NCI-H510A treated with DMSO at 0.1 percent for 48 hours (cell line): ENCODE measurements at regions not wholly inside any gene's neighbourhood (a gene's known extent, or its start where the extent isn't known, plus 50 kb on each side); places are given as distances from the start of the nearest gene placed in this dataset.
A peak's percentile ranks its signal among the peaks of the same experiment; 100 is the strongest.
"Not testable (repeated sequence)": the region's sequence is repeated elsewhere in the genome, so short reads cannot be mapped to it uniquely, and the experiment has no call there.

Experiments used
- DNase-seq: peaks from one replicate; lab custom pipeline; 2025; lab: John Stamatoyannopoulos, UW

DNA sequence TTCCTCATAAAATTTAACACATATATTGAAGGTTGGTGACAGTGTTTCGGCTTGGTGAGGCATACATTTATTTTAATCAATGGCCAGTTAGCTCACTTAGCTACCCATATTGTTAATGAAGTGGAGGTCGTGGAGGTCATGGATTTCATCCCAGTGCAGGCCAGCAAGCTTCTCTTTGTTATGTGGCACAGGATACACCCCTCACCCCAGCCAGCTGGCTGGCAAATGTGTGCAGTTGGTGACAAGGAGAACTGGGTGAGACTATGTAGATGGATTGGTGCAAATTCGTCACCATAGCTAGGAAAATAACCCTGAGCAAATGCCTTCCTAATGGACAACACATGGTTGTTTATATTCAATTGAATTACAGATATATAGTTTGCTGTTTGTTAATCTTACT is 50.5 kb upstream of the FOXP2 start:
- no peak for DNase-seq

GRCh38 chr7:114363292-114363691 is 51.3 kb upstream of the FOXP2 start:
- DNase-seq = no peak

DNA sequence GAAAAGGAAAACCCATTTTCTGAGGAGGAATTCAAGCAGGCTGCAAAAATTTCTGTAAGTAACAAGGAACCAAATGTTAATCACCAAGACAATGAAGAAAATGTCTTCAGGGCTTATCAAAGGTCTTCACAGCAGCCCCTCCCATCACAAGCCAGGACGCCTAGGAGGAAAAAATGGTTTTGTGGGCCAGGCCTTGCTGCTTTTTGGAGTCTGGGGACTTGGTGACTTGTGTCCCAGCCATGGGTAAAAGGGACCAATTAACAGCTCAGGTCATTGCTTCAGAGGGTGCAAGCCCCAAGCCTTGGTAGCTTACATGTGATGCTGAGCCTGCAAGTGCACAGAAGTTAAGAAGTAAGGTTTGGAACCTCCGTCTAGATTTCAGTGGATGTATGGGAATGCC is 55.7 kb upstream of the FOXP2 start:
- DNase-seq = no peak

DNA sequence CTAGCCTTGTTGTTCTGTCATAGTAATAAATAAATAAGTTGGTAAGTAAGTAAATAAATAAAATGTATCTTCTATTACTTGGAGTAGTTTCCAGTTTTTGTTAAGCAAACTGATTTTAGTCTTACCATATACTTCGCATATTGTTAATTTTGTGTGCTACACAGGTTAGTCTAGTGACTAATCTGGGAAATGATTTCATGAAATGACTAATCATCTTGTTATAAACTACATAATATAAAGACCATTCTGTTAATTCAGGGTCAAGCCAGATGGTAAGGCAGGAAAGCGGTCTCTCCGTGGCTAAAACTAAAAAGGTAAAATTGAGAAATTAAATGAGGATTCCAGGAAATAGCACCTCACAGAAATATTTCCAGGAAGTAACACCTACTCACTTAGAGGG is 58.5 kb upstream of the FOXP2 start:
- DNase-seq = no peak

DNA sequence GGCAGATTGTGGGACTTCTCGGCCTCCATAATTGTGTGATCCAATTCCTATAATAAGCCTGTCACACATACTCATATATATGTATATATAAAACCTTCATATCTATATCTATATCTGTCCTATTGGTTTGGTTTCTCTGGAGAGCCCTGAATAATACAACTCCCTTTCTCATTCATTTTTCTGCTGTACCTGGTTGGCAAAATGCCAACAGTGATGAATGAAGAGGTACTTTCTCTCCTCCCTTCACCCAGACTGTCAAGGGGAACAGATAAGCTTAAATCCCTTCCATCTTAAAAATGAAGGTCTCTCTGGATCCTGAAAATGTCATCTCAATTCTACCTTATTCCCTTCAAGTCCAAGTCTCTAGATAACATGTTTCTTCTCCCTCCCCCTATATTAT is 60.3 kb upstream of the FOXP2 start:
- no peak for DNase-seq

DNA sequence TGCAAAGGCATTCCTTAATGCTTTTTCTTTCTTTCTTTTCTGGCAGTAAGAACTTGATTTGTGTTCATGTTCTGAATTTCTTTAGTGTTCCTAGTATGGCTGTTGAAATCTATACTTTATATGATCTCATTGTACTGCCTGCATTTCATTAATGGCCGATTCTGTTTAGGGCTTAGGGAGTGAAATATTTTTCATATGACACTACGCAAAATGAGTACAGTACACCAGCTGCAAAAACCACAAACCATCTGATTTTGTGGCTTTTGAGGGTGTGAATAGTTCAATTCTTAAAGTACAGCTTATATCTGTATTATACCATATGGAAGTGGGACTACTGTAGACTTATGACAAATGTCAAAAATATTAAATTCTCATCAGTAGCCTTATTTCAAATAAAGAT is 69.1 kb upstream of the FOXP2 start:
- no peak for DNase-seq

DNA sequence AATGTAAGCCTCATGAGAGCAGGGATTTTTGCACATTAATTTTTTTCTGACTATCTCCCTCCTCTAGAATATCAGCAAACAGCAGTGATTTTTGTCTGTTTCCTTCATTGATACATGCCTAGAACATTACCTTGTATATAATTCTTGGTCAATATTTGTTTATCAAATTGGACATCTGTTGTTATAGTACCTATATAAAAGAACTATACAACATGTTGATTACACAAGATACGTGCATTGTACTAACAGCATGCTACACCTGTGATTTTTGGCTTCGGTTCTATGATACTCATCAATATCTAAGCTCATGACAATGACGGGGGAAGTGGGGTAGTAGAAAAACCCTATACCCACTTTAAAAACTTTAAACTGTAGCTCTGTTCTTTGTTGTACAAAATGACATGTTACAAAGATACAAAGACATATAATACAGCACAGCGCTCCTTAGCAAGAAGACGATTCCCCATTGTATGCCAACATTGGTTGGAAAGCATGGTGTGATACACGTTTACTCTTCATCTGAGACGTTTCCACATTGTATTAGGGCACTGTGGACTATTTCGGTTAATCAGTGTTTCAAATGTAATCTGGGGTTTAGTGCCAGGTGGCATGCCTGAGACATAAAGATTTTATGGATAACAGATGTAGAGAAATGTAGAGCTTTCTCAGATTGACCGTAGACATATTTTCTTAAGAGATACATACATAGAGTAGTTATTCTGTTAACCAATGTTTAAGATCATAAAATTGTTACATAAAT is 70.5 kb upstream of the FOXP2 start:
- no peak for DNase-seq

- DNase-seq = no peak
Measured at GRCh38 chr7:114342431-114343179, 72.0 kb upstream of the FOXP2 start.

DNA sequence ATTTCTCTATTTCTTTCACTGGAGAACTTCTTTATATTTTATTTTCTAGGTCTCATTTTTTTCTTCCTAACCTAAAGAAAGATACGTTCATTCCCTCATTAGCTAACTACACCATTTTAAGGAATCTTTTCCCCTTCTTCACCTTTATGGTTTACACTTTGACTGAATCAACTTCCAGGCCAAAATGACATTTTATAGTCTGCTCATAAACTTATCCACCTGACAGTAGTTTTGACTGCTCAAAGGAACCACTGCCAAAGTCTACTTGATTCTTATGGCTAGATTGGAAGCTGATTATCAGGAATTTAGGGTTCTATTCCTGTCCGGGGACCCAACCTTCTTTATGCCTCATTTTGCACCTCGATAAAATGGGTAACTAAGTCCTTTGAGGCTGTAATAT is 73.0 kb upstream of the FOXP2 start:
- no peak for DNase-seq

GRCh38 chr7:114334989-114335388 is 79.6 kb upstream of the FOXP2 start:
- peak; percentile 17 for DNase-seq

GRCh38 chr7:114329458-114329857 is 85.2 kb upstream of the FOXP2 start:
- not testable (repeated sequence) for DNase-seq

- no peak for DNase-seq
Measured at GRCh38 chr7:114317450-114318098, 97.0 kb upstream of the FOXP2 start.

- no peak for DNase-seq
Measured at GRCh38 chr7:114312649-114313048, 102.0 kb upstream of the FOXP2 start.

DNA sequence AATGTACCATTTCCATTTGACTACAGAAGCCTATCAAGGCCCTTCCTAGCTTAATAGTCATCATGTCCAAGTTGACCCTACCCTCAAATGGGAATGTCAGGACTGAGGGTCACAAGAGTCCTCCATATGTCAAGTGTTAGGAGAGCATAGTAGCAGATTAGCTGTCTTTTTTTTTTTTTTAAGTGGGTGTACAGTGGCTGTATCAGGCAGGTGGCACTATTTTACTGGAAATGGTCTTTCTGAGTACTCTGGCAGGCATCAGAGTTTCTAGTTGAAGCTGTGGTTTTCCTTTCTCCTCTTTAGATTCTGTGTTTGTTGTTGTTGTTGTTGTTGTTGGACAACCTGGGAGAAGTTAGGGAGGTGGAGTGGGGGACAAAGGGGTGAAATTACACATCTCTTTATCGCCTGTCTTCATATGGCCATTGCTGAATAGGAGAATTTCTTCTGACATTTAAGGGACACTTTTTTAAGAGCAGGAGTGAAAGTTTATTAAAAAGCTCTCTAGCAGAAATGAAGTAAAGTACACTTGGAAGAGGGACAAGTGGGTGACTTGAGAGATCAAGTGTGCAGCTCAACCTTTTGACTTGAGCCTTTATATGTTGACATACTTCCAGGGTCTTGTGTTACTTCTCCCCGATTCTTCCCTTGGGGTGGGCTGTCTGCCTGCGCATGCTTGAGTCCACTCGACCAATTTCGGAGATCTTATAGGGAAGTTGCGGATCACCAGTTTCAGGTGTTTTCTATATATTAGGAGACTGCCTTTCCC is 104.1 kb upstream of the FOXP2 start:
- no peak for DNase-seq

DNA sequence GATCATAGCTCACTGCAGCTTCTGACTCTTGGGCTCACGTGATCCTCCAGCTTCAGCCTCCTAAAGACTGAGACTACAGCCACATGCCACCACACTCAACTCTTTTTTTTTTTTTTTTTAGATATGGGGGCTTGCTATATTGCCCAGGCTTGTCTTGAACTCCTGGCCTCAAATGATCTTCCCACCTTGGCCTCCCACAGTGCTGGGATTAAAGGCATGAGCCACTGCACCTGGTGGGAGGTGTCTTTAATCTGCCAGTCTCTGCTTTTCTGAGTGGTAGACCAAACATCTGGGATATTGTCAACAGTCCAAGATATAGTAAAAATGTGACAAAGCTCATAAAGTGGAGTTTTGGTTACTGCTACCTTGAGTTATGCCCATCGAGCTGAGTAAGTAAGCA is 104.9 kb upstream of the FOXP2 start:
- no peak for DNase-seq

DNA sequence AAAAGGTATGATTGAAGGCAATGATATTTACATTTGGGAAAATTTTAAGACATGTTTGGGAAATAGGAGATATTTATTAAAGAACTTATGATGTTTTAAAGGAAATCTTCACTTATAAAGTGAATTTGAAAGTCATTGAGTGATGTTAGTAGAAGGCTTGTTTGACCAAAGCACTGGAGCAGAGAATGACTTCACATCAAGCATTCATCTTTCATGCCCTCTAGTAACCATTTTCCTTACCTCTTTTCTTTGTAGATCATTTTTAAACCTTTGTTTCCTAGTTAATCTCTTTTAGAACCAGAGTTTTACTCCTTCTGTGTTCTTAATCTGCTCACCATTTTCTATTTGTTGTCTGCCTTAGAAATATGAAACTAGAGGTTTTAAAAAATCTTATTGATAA is 111.3 kb upstream of the FOXP2 start:
- DNase-seq = no peak

- DNase-seq = no peak
Measured at GRCh38 chr7:114302858-114303257, 111.8 kb upstream of the FOXP2 start.

GRCh38 chr7:114298011-114298410 is 116.6 kb upstream of the FOXP2 start:
- DNase-seq = no peak

DNA sequence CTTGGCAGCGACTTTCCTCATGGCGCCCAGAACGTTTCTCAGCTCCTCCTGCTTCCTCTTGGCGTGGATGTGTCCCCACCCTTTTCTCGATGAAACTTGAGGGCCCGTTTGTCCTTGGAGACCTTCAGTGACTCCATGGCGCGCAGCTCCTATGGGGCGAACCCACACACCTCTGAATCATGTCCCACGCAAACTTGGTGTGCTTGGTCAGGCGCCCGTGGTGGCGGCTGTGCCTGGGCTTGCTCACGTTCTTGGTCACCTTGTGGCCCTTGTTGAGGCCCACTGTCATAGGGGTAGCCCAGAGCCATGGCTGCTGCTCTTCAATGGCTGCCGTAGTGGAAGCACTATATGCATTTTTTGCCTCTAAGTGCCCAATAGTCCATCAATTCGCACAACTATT is 117.5 kb upstream of the FOXP2 start:
- no peak for DNase-seq

DNA sequence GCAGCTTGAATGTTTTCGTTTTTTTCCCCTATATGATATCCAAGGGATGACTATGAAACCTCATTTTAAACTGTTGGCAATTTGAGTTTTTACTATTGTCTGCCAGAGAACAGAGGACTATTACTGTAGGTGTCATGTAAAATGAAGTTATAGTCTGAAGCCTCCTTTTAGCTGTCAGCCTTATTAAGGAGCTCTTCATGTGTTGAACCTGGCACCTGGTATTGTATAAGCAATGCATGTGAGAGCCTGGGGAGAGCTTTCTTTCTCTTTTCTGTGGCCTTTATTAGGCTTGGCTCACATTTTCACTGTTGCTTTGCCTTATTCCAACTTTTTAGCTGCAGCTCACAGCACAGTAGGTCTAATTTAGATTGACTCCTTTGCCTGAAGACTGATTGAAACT is 119.1 kb upstream of the FOXP2 start:
- no peak for DNase-seq

DNA sequence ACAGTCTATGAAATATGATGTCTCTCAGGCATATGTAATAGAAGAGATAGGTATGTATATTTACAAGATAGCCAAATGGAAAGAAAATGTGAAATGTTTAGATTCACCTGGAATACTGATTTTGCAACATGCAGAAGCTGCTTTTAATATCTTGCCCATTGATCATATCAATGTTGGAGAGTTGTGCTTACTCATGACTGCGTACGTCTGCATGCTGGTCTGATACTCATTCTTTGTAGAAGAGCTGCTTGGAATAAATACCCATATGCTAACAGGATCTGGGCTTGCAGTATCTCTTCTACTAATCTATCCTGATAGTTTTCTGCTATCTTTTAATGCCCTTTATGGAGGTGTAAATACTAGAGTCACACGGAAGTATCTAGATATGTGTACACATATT is 120.6 kb upstream of the FOXP2 start:
- no peak for DNase-seq

GRCh38 chr7:114293289-114294012 is 121.2 kb upstream of the FOXP2 start:
- DNase-seq = no peak
